ENCODE measurements at regions not wholly inside any gene's neighbourhood (a gene's known extent, or its start where the extent isn't known, plus 50 kb on each side); places are given as distances from the start of the nearest gene placed in this dataset.

- H3K4me3 Mint-ChIP-seq: no peak overlapping the region
- H3K4me2 ChIP-seq (replicated peaks; ENCODE audit: low read depth, low read length, poor library complexity, severe bottlenecking): no peak overlapping the region
- H3K4me3 ChIP-seq (ENCODE audit: control extremely low read depth in 1 of 5, extremely low read depth in 1 of 5, insufficient read depth in 1 of 5, low read depth in 2 of 5, low read length in 4 of 5): no peak overlapping the region
- no peaks in the 10 kb centered on the region for H3K27me3 Mint-ChIP-seq
- no peak overlapping the region for H3K9ac ChIP-seq (ENCODE audit: low read length)
- DNase-seq: no peak
- no peaks in the 10 kb centered on the region for H3K4me1 Mint-ChIP-seq
- CTCF ChIA-PET: no interaction called here
- H3K36me3 ChIP-seq (replicated peaks in 1 of 2; ENCODE audit: control extremely low read depth in 1 of 2, control insufficient read depth in 1 of 2, extremely low read depth in 1 of 2, insufficient read depth in 2 of 2, low read length in 1 of 2): no peaks in the 10 kb centered on the region
- no peaks in the 10 kb centered on the region for H3K9me3 Mint-ChIP-seq (ENCODE audit: insufficient read depth)
- TF ChIP-seq EZH2 (IDR thresholded peaks at IDR 0.05; ENCODE audit: borderline replicate concordance, insufficient read depth, low read depth, low read length, poor library complexity, severe bottlenecking): no peak
- no peak for TF ChIP-seq CTCF (IDR thresholded peaks at IDR 0.05)
- no CpG with 5 or more reads among the region's 2 CpGs for WGBS (ENCODE audit: insufficient coverage)
- H3K9me3 ChIP-seq (ENCODE audit: control extremely low read depth in 1 of 3, control insufficient read depth in 2 of 3, insufficient read depth in 1 of 3, low read length in 2 of 3): no peaks in the 10 kb centered on the region
- no peak for ATAC-seq (ENCODE audit: low read depth)
- intact Hi-C loops (cut with micrococcal nuclease): no loop called here
- H3K27ac Mint-ChIP-seq: no peak overlapping the region
- no peak overlapping the region for H2AFZ ChIP-seq (ENCODE audit: insufficient read depth, low read depth, low read length, poor library complexity, severe bottlenecking)
- H3K4me1 ChIP-seq (ENCODE audit: control insufficient read depth in 2 of 2, insufficient read depth in 2 of 2, low read length in 2 of 2): no peaks in the 10 kb centered on the region
- no peak overlapping the region for H3K27ac ChIP-seq (ENCODE audit: low read length in 2 of 2)
- POLR2A ChIA-PET: no interaction called here
- no peaks in the 10 kb centered on the region for H3K79me2 ChIP-seq (ENCODE audit: control insufficient read depth, insufficient read depth, low read length)
- H3K27me3 ChIP-seq (replicated peaks in 1 of 4; ENCODE audit: control extremely low read depth in 1 of 4, control insufficient read depth in 3 of 4, insufficient read depth in 4 of 4, low read length in 3 of 4): no peaks in the 10 kb centered on the region
- H4K20me1 ChIP-seq (ENCODE audit: control insufficient read depth, insufficient read depth, low read length, poor library complexity, severe bottlenecking): no peaks in the 10 kb centered on the region
Observed at GRCh38 chr10:53679666-53680065, 907.1 kb upstream of the MBL2 start.

GRCh38 chr10:53675177-53675576 is 902.6 kb upstream of the MBL2 start:
- Mint-ChIP-seq H3K4me1 (no peaks in the 10 kb centered on the region), H3K9me3 (ENCODE audit: insufficient read depth) (peaks cover 4% of the 10 kb centered on the region), H3K27ac (no peak overlapping the region), H3K4me3 (no peak overlapping the region), H3K27me3 (no peaks in the 10 kb centered on the region)
- no peaks in the 10 kb centered on the region for H4K20me1 ChIP-seq (ENCODE audit: control insufficient read depth, insufficient read depth, low read length, poor library complexity, severe bottlenecking)
- no peak overlapping the region for H3K27ac ChIP-seq (ENCODE audit: low read length in 2 of 2)
- H3K4me1 ChIP-seq (ENCODE audit: control insufficient read depth in 2 of 2, insufficient read depth in 2 of 2, low read length in 2 of 2): no peaks in the 10 kb centered on the region
- H3K79me2 ChIP-seq (ENCODE audit: control insufficient read depth, insufficient read depth, low read length): no peaks in the 10 kb centered on the region
- no peak overlapping the region for H2AFZ ChIP-seq (ENCODE audit: insufficient read depth, low read depth, low read length, poor library complexity, severe bottlenecking)
- ATAC-seq (ENCODE audit: low read depth): no peak
- H3K9me3 ChIP-seq (ENCODE audit: control extremely low read depth in 1 of 3, control insufficient read depth in 2 of 3, insufficient read depth in 1 of 3, low read length in 2 of 3): no peaks in the 10 kb centered on the region
- no CpG with 5 or more reads among the region's 1 CpG for WGBS (ENCODE audit: insufficient coverage)
- no peak overlapping the region for H3K4me3 ChIP-seq (ENCODE audit: control extremely low read depth in 1 of 5, extremely low read depth in 1 of 5, insufficient read depth in 1 of 5, low read depth in 2 of 5, low read length in 4 of 5)
- TF ChIP-seq EZH2 (IDR thresholded peaks at IDR 0.05; ENCODE audit: borderline replicate concordance, insufficient read depth, low read depth, low read length, poor library complexity, severe bottlenecking) (no peak), CTCF (IDR thresholded peaks at IDR 0.05) (no peak)
- no peaks in the 10 kb centered on the region for H3K27me3 ChIP-seq (replicated peaks in 1 of 4; ENCODE audit: control extremely low read depth in 1 of 4, control insufficient read depth in 3 of 4, insufficient read depth in 4 of 4, low read length in 3 of 4)
- H3K4me2 ChIP-seq (replicated peaks; ENCODE audit: low read depth, low read length, poor library complexity, severe bottlenecking): no peak overlapping the region
- intact Hi-C loops (cut with micrococcal nuclease): no loop called here
- ChIA-PET POLR2A (no interaction called here), CTCF (no interaction called here)
- no peak for DNase-seq
- no peak overlapping the region for H3K9ac ChIP-seq (ENCODE audit: low read length)
- no peaks in the 10 kb centered on the region for H3K36me3 ChIP-seq (replicated peaks in 1 of 2; ENCODE audit: control extremely low read depth in 1 of 2, control insufficient read depth in 1 of 2, extremely low read depth in 1 of 2, insufficient read depth in 2 of 2, low read length in 1 of 2)

Measured in B cell (primary cell).